Hepatocyte (in vitro differentiated cells): ENCODE measurements at regions not wholly inside any gene's neighbourhood (a gene's known extent, or its start where the extent isn't known, plus 50 kb on each side); places are given as distances from the start of the nearest gene placed in this dataset.

Experiments used
- DNase-seq: peaks from one replicate; pipeline ENCODE4 v3.0.0-alpha.2; 2016; ENCODE audit warnings: low spot score
- H2AFZ ChIP-seq: fragments of 200-600 bp; sonication (generic); 2 replicates; pipeline ENCODE4 v1.6.0; 2016; ENCODE audit warnings: antibody characterized with exemption, mild to moderate bottlenecking
- H3K27ac ChIP-seq: fragments of 200-600 bp; sonication (generic); 2 replicates; pipeline ENCODE4 v1.5.1; 2016; ENCODE audit warnings: mild to moderate bottlenecking
- H3K27me3 ChIP-seq: fragments of 200-600 bp; sonication (generic); 2 replicates; pipeline ENCODE4 v1.6.1; 2016
- H3K36me3 ChIP-seq: fragments of 200-600 bp; sonication (generic); replicated peaks from 2 replicates; pipeline ENCODE4 v1.5.1; 2016; ENCODE audit warnings: low read depth; ENCODE audit not compliant: insufficient read depth
- H3K4me1 ChIP-seq: fragments of 200-600 bp; sonication (generic); 2 replicates; pipeline ENCODE4 v1.5.1; 2016; ENCODE audit warnings: mild to moderate bottlenecking, moderate library complexity; ENCODE audit not compliant: insufficient read depth
- H3K4me2 ChIP-seq: fragments of 200-600 bp; sonication (generic); 2 replicates; pipeline ENCODE4 v1.6.0; 2016
- H3K4me3 ChIP-seq: fragments of 200-600 bp; sonication (generic); 2 replicates; pipeline ENCODE4 v1.5.1; 2016; ENCODE audit warnings: mild to moderate bottlenecking
- H3K79me2 ChIP-seq: fragments of 200-600 bp; sonication (generic); 2 replicates; pipeline ENCODE4 v1.6.0; 2017; ENCODE audit warnings: mild to moderate bottlenecking
- H3K9me2 ChIP-seq: fragments of 200-600 bp; sonication (generic); replicated peaks from 2 replicates; pipeline ENCODE4 v1.6.0; 2017; ENCODE audit warnings: mild to moderate bottlenecking; ENCODE audit not compliant: insufficient read depth
- H3K9me3 ChIP-seq: fragments of 200-600 bp; sonication (generic); 2 replicates; pipeline ENCODE4 v1.5.1; 2016; ENCODE audit warnings: low read depth, mild to moderate bottlenecking
- H4K20me1 ChIP-seq: fragments of 200-600 bp; sonication (generic); 2 replicates; pipeline ENCODE4 v1.6.0; 2016; ENCODE audit warnings: mild to moderate bottlenecking; ENCODE audit not compliant: insufficient read depth, poor library complexity, severe bottlenecking
- CTCF ChIP-seq: fragments of 200-600 bp; sonication (generic); IDR thresholded peaks from 2 replicates; pipeline ENCODE4 v1.5.1; 2016; ENCODE audit warnings: antibody characterized with exemption, mild to moderate bottlenecking; ENCODE audit not compliant: poor library complexity
- EZH2 ChIP-seq: fragments of 200-600 bp; sonication (generic); IDR thresholded peaks from 2 replicates; pipeline ENCODE4 v1.6.1; 2016; ENCODE audit warnings: antibody characterized with exemption, mild to moderate bottlenecking, borderline replicate concordance
- EZH2phosphoT487 ChIP-seq: fragments of 200-600 bp; sonication (generic); IDR thresholded peaks from one replicate; pipeline ENCODE4 v1.6.1; 2018; ENCODE audit warnings: antibody characterized with exemption, mild to moderate bottlenecking, low read depth, moderate library complexity; ENCODE audit not compliant: unreplicated experiment, severe bottlenecking
- WGBS: methylation state at CpG from one replicate; pipeline ENCODE4 v1.1.6; 2016; ENCODE audit warnings: low lambda C conversion rate; ENCODE audit errors: missing lambda C conversion rate; 5-methylcytosine and 5-hydroxymethylcytosine counted together

- TF ChIP-seq CTCF (no peak), EZH2phosphoT487 (no peak), EZH2 (no peak)
- H3K36me3 ChIP-seq = no peaks in the 10 kb centered on the region
- no peaks in the 10 kb centered on the region for H3K9me3 ChIP-seq
- H3K4me2 ChIP-seq = no peak overlapping the region
- H3K27me3 ChIP-seq = no peaks in the 10 kb centered on the region
- no peaks in the 10 kb centered on the region for H3K79me2 ChIP-seq
- H3K27ac ChIP-seq = no peak overlapping the region
- no peak for DNase-seq
- peaks cover 9% of the 10 kb centered on the region for H3K4me1 ChIP-seq
- H2AFZ ChIP-seq = no peak overlapping the region
- no peak overlapping the region for H3K4me3 ChIP-seq
- 79% methylated on average over 4 of the region's 4 CpGs for WGBS
- H4K20me1 ChIP-seq = no peaks in the 10 kb centered on the region
- no peaks in the 10 kb centered on the region for H3K9me2 ChIP-seq
Observed at GRCh38 chr19:28128341-28128740, 1084.6 kb downstream of the UQCRFS1 start.

GRCh38 chr19:28126135-28126898 lies 1086.6 kb downstream of the UQCRFS1 start:
- 47% methylated on average over 2 of the region's 2 CpGs for WGBS

GRCh38 chr19:28122734-28123133 lies 1090.2 kb downstream of the UQCRFS1 start:
- Histone ChIP-seq H3K27ac (no peak overlapping the region), H3K36me3 (no peaks in the 10 kb centered on the region), H3K9me3 (no peaks in the 10 kb centered on the region), H4K20me1 (no peaks in the 10 kb centered on the region), H2AFZ (no peak overlapping the region), H3K79me2 (no peaks in the 10 kb centered on the region), H3K4me2 (no peak overlapping the region), H3K4me1 (no peaks in the 10 kb centered on the region), H3K4me3 (no peak overlapping the region), H3K9me2 (no peaks in the 10 kb centered on the region), H3K27me3 (no peaks in the 10 kb centered on the region)
- no peak for DNase-seq
- TF ChIP-seq EZH2phosphoT487 (no peak), CTCF (no peak), EZH2 (no peak)
- 94% methylated on average over 5 of the region's 5 CpGs for WGBS

More at GRCh38 chr19:28126135-28126898, 1086.6 kb downstream of the UQCRFS1 start:
- no peaks in the 10 kb centered on the region for H4K20me1 ChIP-seq
- no peaks in the 10 kb centered on the region for H3K9me3 ChIP-seq
- no peaks in the 10 kb centered on the region for H3K27me3 ChIP-seq
- H3K36me3 ChIP-seq = no peaks in the 10 kb centered on the region
- no peak overlapping the region for H2AFZ ChIP-seq
- TF ChIP-seq EZH2phosphoT487 = no peak
- no peak for TF ChIP-seq CTCF
- TF ChIP-seq EZH2 = no peak
- no peak overlapping the region for H3K4me2 ChIP-seq
- peaks cover 9% of the 10 kb centered on the region for H3K4me1 ChIP-seq
- no peak for DNase-seq
- no peaks in the 10 kb centered on the region for H3K79me2 ChIP-seq
- no peak overlapping the region for H3K27ac ChIP-seq
- H3K4me3 ChIP-seq = no peak overlapping the region
- H3K9me2 ChIP-seq = no peaks in the 10 kb centered on the region
